A673 (cell line): ENCODE measurements at regions not wholly inside any gene's neighbourhood (a gene's known extent, or its start where the extent isn't known, plus 50 kb on each side); places are given as distances from the start of the nearest gene placed in this dataset.

ENCODE experiments used
- BruUV-seq: library from RNA; stranded (reverse); fragments of 400-500 nt; replicated peaks from 2 replicates; lab custom pipeline; 2021; lab: Mats Ljungman, UMichigan
- CTCF ChIA-PET: fragments of 300-600 bp; sonication (Branson Sonifier 250); formaldehyde crosslinking; loops from one replicate; lab custom pipeline; 2022; ENCODE audit warnings: antibody characterized with exemption; lab: Charles Lee
- POLR2A ChIA-PET: fragments of 300-600 bp; sonication (Branson Sonifier 250); formaldehyde crosslinking; loops from one replicate; lab custom pipeline; 2022; ENCODE audit warnings: antibody characterized with exemption; ENCODE audit not compliant: low non-redundant PET; lab: Charles Lee
- DNase-seq: peaks from one replicate; pipeline ENCODE4 v3.0.0-alpha.2; 2015; ENCODE audit warnings: low spot score
- H3K27ac ChIP-seq: fragments of 200-600 bp; sonication (generic); 2 replicates; pipeline ENCODE4 v1.5.1; 2016; ENCODE audit warnings: mixed run types, low read depth, mild to moderate bottlenecking, mixed read lengths, antibody characterized with exemption, low read length; ENCODE audit not compliant: poor library complexity, severe bottlenecking
- H3K27me3 ChIP-seq: fragments of 200-600 bp; sonication (generic); replicated peaks from 2 replicates; pipeline ENCODE4 v1.6.1; 2017; ENCODE audit warnings: mixed run types, low read depth, mild to moderate bottlenecking, mixed read lengths, antibody characterized with exemption, low read length; ENCODE audit not compliant: insufficient read depth, poor library complexity
- H3K36me3 ChIP-seq: fragments of 200-600 bp; sonication (generic); 2 replicates; pipeline ENCODE4 v1.6.1; 2016; ENCODE audit warnings: mixed run types, mild to moderate bottlenecking, mixed read lengths, antibody characterized with exemption, low read length; ENCODE audit not compliant: insufficient read depth, poor library complexity, severe bottlenecking
- H3K4me1 ChIP-seq: fragments of 200-600 bp; sonication (generic); 2 replicates; pipeline ENCODE4 v1.6.1; 2017; ENCODE audit warnings: mixed run types, mild to moderate bottlenecking, mixed read lengths, antibody characterized with exemption, low read length; ENCODE audit not compliant: insufficient read depth, poor library complexity, severe bottlenecking
- H3K4me3 ChIP-seq: fragments of 200-600 bp; sonication (generic); 2 replicates; pipeline ENCODE4 v1.5.1; 2016; ENCODE audit warnings: low read depth, mixed run types, mild to moderate bottlenecking, mixed read lengths, low read length; ENCODE audit not compliant: poor library complexity, severe bottlenecking
- H3K9me3 ChIP-seq: fragments of 200-600 bp; sonication (generic); 2 replicates; pipeline ENCODE4 v1.6.1; 2016; ENCODE audit warnings: mixed run types, low read depth, mild to moderate bottlenecking, mixed read lengths, antibody characterized with exemption, low read length; ENCODE audit not compliant: poor library complexity, severe bottlenecking
- EZH2 ChIP-seq: fragments of 200-600 bp; sonication (generic); IDR thresholded peaks from 2 replicates; pipeline ENCODE4 v1.6.1; 2017; ENCODE audit warnings: borderline replicate concordance, low read depth, mild to moderate bottlenecking, mixed read lengths, antibody characterized with exemption, low read length; ENCODE audit not compliant: poor library complexity, severe bottlenecking
- intact Hi-C: fragments of 100-400 bp; cut with micrococcal nuclease; formaldehyde crosslinking; loops from one replicate; pipeline ENCODE4 v1.10.0; 2022; ENCODE audit not compliant: unreplicated experiment
- TF ChIP-seq, protein P1 (sequence below): fragments of 300-800, 200-600 bp; sonication (generic); conservative IDR thresholded peaks from 2 replicates; pipeline ENCODE4 v1.5.1; 2017; ENCODE audit warnings: low read depth, mild to moderate bottlenecking, antibody characterized with exemption, low read length, moderate library complexity, mixed read lengths

GRCh38 chr5:167837127-167837526 lies 454.3 kb upstream of the WWC1 start:
- Histone ChIP-seq H3K4me3 (no peak overlapping the region), H3K27ac (no peak overlapping the region), H3K36me3 (no peaks in the 10 kb centered on the region), H3K27me3 (no peaks in the 10 kb centered on the region), H3K4me1 (peaks cover 36% of the 10 kb centered on the region), H3K9me3 (no peaks in the 10 kb centered on the region)
- TF ChIP-seq, protein P1, sequence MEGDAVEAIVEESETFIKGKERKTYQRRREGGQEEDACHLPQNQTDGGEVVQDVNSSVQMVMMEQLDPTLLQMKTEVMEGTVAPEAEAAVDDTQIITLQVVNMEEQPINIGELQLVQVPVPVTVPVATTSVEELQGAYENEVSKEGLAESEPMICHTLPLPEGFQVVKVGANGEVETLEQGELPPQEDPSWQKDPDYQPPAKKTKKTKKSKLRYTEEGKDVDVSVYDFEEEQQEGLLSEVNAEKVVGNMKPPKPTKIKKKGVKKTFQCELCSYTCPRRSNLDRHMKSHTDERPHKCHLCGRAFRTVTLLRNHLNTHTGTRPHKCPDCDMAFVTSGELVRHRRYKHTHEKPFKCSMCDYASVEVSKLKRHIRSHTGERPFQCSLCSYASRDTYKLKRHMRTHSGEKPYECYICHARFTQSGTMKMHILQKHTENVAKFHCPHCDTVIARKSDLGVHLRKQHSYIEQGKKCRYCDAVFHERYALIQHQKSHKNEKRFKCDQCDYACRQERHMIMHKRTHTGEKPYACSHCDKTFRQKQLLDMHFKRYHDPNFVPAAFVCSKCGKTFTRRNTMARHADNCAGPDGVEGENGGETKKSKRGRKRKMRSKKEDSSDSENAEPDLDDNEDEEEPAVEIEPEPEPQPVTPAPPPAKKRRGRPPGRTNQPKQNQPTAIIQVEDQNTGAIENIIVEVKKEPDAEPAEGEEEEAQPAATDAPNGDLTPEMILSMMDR: no peak
- no peak for TF ChIP-seq EZH2
- DNase-seq: no peak
- intact Hi-C loops: no loop called here
- no TSS peak for BruUV-seq
- CTCF ChIA-PET: no interaction called here
- POLR2A ChIA-PET: no interaction called here

DNA sequence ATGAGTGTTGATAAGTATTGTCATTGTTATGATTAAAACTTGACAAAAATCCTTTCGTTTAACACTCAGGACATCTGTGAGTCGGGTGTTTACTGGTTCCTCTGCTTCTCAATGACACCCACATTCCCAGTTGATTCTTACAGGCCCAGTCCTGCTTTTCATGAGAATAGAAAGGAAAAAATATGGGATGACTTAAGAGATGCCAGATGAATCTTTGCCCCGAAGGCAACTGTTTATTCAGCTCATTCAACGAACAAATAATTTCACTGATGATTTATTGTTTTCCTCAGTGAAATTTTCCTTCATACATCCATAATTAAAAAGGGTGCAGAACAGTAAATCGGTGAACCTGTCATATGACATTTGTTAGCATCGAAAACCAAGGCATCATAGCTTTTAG lies 452.4 kb upstream of the WWC1 start:
- DNase-seq: no peak
- Histone ChIP-seq H3K27me3 (no peaks in the 10 kb centered on the region), H3K36me3 (no peaks in the 10 kb centered on the region), H3K4me1 (peaks cover 36% of the 10 kb centered on the region), H3K4me3 (no peak overlapping the region), H3K27ac (no peak overlapping the region), H3K9me3 (no peaks in the 10 kb centered on the region)
- TF ChIP-seq EZH2: no peak
- TF ChIP-seq, protein P1: no peak
- ChIA-PET POLR2A (interaction anchor here (0.7 kb wide), 1 partner anchor 15 kb away, joined by 3 read pairs; no protein-coding TSS in a partner anchor), CTCF (no interaction called here)
- BruUV-seq: no TSS peak
- intact Hi-C loops: no loop called here

- Histone ChIP-seq H3K4me3 (no peak overlapping the region), H3K9me3 (no peaks in the 10 kb centered on the region), H3K36me3 (no peaks in the 10 kb centered on the region), H3K4me1 (peaks cover 26% of the 10 kb centered on the region), H3K27ac (no peak overlapping the region), H3K27me3 (no peaks in the 10 kb centered on the region)
- no peak for DNase-seq
- ChIA-PET CTCF (no interaction called here), POLR2A (no interaction called here)
- intact Hi-C loops: no loop called here
- no peak for TF ChIP-seq EZH2
- TF ChIP-seq, protein P1: no peak
- BruUV-seq: no TSS peak
Measured at GRCh38 chr5:167840527-167841130, 450.8 kb upstream of the WWC1 start.
